ENCODE measurements at regions not wholly inside any gene's neighbourhood (a gene's known extent, or its start where the extent isn't known, plus 50 kb on each side); places are given as distances from the start of the nearest gene placed in this dataset.

DNA sequence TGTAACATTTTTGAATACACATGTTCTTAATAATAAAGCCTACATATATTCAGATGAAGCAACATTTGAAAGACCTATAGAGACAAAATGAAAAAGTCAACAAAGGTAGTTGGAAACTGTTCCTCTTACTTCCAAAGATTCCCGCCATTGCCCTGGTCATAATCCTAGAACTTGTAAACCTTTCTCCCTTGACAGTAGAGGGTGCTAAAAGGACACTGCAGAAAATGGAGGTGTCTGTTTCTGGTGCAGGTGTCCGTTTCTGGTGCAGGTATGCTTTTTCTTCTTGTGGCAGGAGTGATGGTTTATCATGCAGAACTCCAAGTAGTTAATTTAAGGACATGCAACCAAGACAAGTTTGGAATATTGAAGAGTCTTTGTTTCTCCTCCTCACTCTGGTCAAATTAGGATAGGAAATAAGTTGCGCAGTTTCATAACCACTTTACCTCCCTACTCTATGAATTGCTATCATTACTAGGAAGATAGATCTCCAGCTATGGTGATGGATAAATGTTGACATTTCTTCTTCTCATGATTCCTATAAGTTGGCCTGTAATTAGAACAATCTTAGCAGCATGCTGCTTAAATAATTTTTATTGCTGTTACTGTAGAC, 56.0 kb upstream of the FAM174A start:
- no peak overlapping the region for H3K27ac ChIP-seq (ENCODE audit: low read depth, low read length)
- Mint-ChIP-seq H3K27me3 (ENCODE audit: insufficient read depth) (no peaks in the 10 kb centered on the region), H3K9me3 (no peaks in the 10 kb centered on the region), H3K4me3 (no peak overlapping the region), H3K27ac (no peak overlapping the region), H3K36me3 (ENCODE audit: low read depth) (no peaks in the 10 kb centered on the region), H3K4me1 (no peaks in the 10 kb centered on the region)
- WGBS, 2 experiments (ENCODE audit: insufficient coverage in 1 of 2, insufficient read length in 1 of 2): 58 to 66% methylated on average over 2 to 3 of the region's 3 CpGs
- H3K4me1 ChIP-seq (ENCODE audit: control insufficient read depth, insufficient read depth, low read length): no peaks in the 10 kb centered on the region
- H3K9ac ChIP-seq (ENCODE audit: extremely low read depth, low read length, poor library complexity, severe bottlenecking): no peak overlapping the region
- H3K4me3 ChIP-seq (ENCODE audit: low read length): no peak overlapping the region
- no peaks in the 10 kb centered on the region for H3K36me3 ChIP-seq (ENCODE audit: control insufficient read depth, insufficient read depth, low read length)
- peak; percentile 49 for DNase-seq
- no peaks in the 10 kb centered on the region for H3K9me3 ChIP-seq (ENCODE audit: control insufficient read depth, low read length)
- H3K27me3 ChIP-seq (ENCODE audit: control insufficient read depth, insufficient read depth, low read length, poor library complexity, severe bottlenecking): no peaks in the 10 kb centered on the region
- TF ChIP-seq CTCF (conservative IDR thresholded peaks at IDR 0.05): peak; percentile 78

DNA sequence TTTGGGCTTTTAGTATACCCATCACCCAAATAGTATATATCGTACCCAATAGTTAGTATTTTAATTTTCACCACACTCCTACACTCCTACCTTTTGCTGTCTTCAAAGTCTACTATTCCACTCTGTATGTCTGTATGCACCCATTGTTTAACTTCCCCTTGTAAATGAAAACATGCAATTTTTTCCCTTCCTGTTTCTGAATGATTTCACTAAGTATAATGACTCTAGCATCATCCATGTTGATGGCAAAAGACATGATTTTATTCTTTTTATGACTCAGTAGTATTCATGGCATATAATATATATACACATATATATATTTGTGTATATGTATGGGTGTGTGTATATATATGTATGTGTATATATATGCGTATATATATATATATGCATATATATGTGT, 63.1 kb upstream of the FAM174A start:
- Histone ChIP-seq H3K9me3 (ENCODE audit: control insufficient read depth, low read length) (no peaks in the 10 kb centered on the region), H3K4me3 (ENCODE audit: low read length) (no peak overlapping the region), H3K27ac (ENCODE audit: low read depth, low read length) (no peak overlapping the region), H3K9ac (ENCODE audit: extremely low read depth, low read length, poor library complexity, severe bottlenecking) (no peak overlapping the region), H3K36me3 (ENCODE audit: control insufficient read depth, insufficient read depth, low read length) (no peaks in the 10 kb centered on the region), H3K4me1 (ENCODE audit: control insufficient read depth, insufficient read depth, low read length) (no peaks in the 10 kb centered on the region), H3K27me3 (ENCODE audit: control insufficient read depth, insufficient read depth, low read length, poor library complexity, severe bottlenecking) (no peaks in the 10 kb centered on the region)
- Mint-ChIP-seq H3K4me3 (no peak overlapping the region), H3K9me3 (no peaks in the 10 kb centered on the region), H3K4me1 (no peaks in the 10 kb centered on the region), H3K27ac (no peak overlapping the region), H3K27me3 (ENCODE audit: insufficient read depth) (no peaks in the 10 kb centered on the region), H3K36me3 (ENCODE audit: low read depth) (no peaks in the 10 kb centered on the region)
- WGBS, 2 experiments (ENCODE audit: insufficient coverage in 1 of 2, insufficient read length in 1 of 2): 91% methylated on average over 1 of the region's 2 CpGs; no CpG with 5 or more reads in 1 of the 2 experiments
- no peak for DNase-seq
- TF ChIP-seq CTCF (conservative IDR thresholded peaks at IDR 0.05): no peak

DNA sequence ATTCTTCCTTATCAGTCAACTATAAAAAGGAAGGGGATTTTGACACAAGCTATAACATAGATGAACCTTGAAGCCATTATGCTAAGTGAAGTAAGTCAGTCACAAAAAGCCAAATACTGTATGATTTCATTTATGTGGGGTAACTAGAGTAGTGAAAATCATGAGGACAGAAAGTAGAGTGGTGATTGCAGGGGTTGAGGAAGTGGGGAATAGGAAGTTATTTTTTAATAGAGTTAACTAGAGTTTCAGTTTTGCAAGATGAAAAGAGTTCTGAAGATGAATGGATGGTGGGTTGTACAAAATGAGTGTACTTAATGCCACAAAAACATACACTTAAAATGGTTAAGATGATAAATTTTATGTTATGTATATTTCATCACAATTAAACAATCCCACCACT, 65.4 kb upstream of the FAM174A start:
- no peak overlapping the region for H3K27ac Mint-ChIP-seq
- Histone ChIP-seq H3K27me3 (ENCODE audit: control insufficient read depth, insufficient read depth, low read length, poor library complexity, severe bottlenecking) (no peaks in the 10 kb centered on the region), H3K36me3 (ENCODE audit: control insufficient read depth, insufficient read depth, low read length) (no peaks in the 10 kb centered on the region), H3K4me3 (ENCODE audit: low read length) (no peak overlapping the region), H3K9ac (ENCODE audit: extremely low read depth, low read length, poor library complexity, severe bottlenecking) (no peak overlapping the region), H3K27ac (ENCODE audit: low read depth, low read length) (no peak overlapping the region), H3K4me1 (ENCODE audit: control insufficient read depth, insufficient read depth, low read length) (no peaks in the 10 kb centered on the region), H3K9me3 (ENCODE audit: control insufficient read depth, low read length) (peaks cover 6% of the 10 kb centered on the region)
- no peak for TF ChIP-seq CTCF (conservative IDR thresholded peaks at IDR 0.05)
- no peak overlapping the region for H3K4me3 Mint-ChIP-seq
- H3K27me3 Mint-ChIP-seq (ENCODE audit: insufficient read depth): no peaks in the 10 kb centered on the region
- DNase-seq: no peak
- no peaks in the 10 kb centered on the region for H3K9me3 Mint-ChIP-seq
- no peaks in the 10 kb centered on the region for H3K36me3 Mint-ChIP-seq (ENCODE audit: low read depth)
- H3K4me1 Mint-ChIP-seq: no peaks in the 10 kb centered on the region

All from endodermal cell (in vitro differentiated cells).